Bronchial epithelial cell (primary cell): ENCODE measurements at regions not wholly inside any gene's neighbourhood (a gene's known extent, or its start where the extent isn't known, plus 50 kb on each side); places are given as distances from the start of the nearest gene placed in this dataset.

Experiments used
- DNase-seq: peaks from one replicate; pipeline ENCODE4 v3.0.0-alpha.2; 2010; ENCODE audit warnings: low read depth
- FAIRE-seq: peaks from 2 replicates; lab custom pipeline; 2011; peaks lifted over from hg19 to GRCh38; lab: Jason Lieb, UNC
- H3K27me3 ChIP-seq: 2 replicates; pipeline ENCODE4 v1.5.1; 2011; ENCODE audit warnings: low read length; ENCODE audit not compliant: control insufficient read depth, insufficient read depth
- H3K36me3 ChIP-seq: 2 replicates; pipeline ENCODE4 v1.5.1; 2011; ENCODE audit warnings: low read length; ENCODE audit not compliant: control insufficient read depth, insufficient read depth
- H3K4me3 ChIP-seq: 2 replicates; pipeline ENCODE4 v1.5.1; 2011; ENCODE audit warnings: mild to moderate bottlenecking, low read depth, low read length, control low read depth
- CTCF ChIP-seq: IDR thresholded peaks from 2 replicates; pipeline ENCODE4 v1.5.1; 2011; ENCODE audit warnings: mild to moderate bottlenecking, moderate library complexity, low read length, control low read depth, inconsistent platforms; ENCODE audit not compliant: insufficient read depth, severe bottlenecking

DNA sequence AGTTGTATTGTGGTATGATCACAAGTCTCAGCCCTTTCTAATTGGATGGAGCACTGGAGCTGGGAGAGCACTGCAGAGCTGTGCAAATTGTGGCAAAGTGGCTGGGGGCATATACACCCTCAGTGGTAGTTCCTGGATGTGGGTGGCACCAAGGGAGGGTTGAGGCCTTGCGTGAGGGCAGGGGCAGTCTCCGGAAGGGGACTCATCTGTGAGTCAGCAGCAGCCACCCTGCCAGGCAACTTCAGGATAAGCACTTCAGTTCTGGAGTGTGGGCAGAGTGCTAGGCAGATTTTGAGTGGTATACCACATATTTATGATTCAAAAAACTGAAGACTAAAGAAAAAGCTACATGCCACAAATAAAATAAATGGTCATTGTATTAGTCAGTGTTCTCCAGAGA, 210.5 kb downstream of the ETV1 start:
- TF ChIP-seq CTCF, result no peak
- no peak overlapping the region for H3K4me3 ChIP-seq
- FAIRE-seq (no peak), DNase-seq (peak; percentile 80)
- H3K36me3 ChIP-seq, result no peaks in the 10 kb centered on the region
- no peaks in the 10 kb centered on the region for H3K27me3 ChIP-seq

- H3K4me3 ChIP-seq, result no peak overlapping the region
- H3K27me3 ChIP-seq, result no peaks in the 10 kb centered on the region
- FAIRE-seq (no peak), DNase-seq (no peak)
- no peak for TF ChIP-seq CTCF
- no peaks in the 10 kb centered on the region for H3K36me3 ChIP-seq
Measured at GRCh38 chr7:13790611-13791010, 198.9 kb downstream of the ETV1 start.

DNA sequence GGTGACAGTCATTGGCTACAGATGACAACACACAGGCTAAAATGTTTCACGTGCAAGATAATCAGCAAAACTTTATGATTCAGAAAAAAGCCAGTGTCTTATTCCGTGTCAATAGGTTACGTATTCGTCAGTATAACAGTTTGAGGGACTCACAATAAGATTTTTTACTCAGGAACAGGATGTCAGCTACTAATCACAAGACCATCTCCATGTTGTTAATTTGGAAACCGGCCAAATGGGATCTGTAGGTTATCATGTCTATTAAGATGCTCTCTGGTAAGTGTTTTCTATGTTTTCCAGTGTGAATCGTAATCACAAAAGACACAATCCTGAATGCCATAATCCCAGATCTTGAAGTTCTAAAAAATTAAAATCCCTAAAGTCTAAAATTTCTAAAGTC, 197.3 kb downstream of the ETV1 start:
- Histone ChIP-seq H3K36me3 (no peaks in the 10 kb centered on the region), H3K4me3 (no peak overlapping the region), H3K27me3 (no peaks in the 10 kb centered on the region)
- FAIRE-seq, result no peak
- TF ChIP-seq CTCF, result no peak
- no peak for DNase-seq

DNA sequence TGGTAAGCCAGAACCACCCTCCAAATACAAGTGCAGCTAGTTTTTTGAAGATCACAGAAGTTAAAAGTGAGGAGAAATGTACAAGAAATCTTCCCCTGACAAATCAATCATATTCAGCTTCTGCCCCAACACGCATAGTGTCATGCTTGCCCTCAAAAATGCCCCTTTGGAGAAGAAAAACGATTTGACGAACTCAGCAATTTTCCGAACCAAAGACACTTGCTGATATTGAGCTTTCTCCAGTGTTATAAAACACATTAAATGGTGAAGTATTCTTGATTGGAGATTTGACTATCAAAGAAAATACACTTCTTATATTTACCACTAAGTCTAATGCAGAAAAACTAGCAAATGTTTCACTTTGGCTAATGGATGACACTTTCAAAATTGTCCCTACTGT, 195.5 kb downstream of the ETV1 start:
- Histone ChIP-seq H3K4me3 (no peak overlapping the region), H3K27me3 (no peaks in the 10 kb centered on the region), H3K36me3 (no peaks in the 10 kb centered on the region)
- no peak for TF ChIP-seq CTCF
- DNase-seq (no peak), FAIRE-seq (no peak)

DNA sequence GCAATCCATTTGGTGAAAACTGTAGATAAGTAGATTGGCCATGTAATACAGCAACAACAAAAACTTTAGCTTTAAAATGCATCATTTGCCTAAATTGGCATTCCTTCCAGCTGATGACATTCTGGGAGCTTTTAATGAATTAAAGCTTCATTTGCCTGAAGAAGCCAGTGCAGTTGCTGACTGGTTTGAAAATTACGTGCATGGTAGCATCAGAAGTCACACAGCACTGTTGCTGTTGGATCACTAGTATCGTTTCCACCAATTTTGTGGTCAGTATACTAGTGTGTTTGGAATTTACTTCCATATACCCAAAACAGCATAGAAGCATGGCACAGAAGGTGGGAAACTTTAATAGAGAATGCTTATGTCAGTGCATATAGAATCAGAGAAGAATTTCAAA, 194.9 kb downstream of the ETV1 start:
- no peak for FAIRE-seq
- H3K27me3 ChIP-seq, result no peaks in the 10 kb centered on the region
- TF ChIP-seq CTCF, result no peak

DNA sequence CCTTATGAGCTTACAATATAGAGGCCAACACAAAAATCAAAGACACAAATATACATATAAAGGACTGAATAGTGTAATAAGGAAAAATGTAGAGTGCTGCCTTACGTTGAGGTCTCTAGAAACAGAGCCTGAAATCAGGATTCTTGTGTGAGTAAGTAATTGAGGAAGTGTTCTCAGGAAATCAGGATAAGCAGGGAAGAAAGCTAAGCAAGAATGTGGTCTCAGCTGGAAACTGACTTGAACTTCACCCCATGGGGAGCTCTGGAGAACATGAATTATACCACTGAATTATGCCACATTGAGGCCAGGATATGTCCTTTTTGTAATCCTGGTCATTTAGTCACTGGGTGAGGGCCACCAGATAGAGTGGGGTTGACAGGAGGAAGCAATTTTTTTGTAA, 191.9 kb downstream of the ETV1 start:
- Histone ChIP-seq H3K27me3 (no peaks in the 10 kb centered on the region), H3K4me3 (no peak overlapping the region), H3K36me3 (no peaks in the 10 kb centered on the region)
- TF ChIP-seq CTCF, result no peak
- FAIRE-seq (no peak), DNase-seq (no peak)

More for the DNA sequence above, 194.9 kb downstream of the ETV1 start:
- no peaks in the 10 kb centered on the region for H3K36me3 ChIP-seq
- H3K4me3 ChIP-seq, result no peak overlapping the region
- no peak for DNase-seq
